ENCODE measurements at regions not wholly inside any gene's neighbourhood (a gene's known extent, or its start where the extent isn't known, plus 50 kb on each side); places are given as distances from the start of the nearest gene placed in this dataset.

- TF ChIP-seq PBX3 (IDR thresholded peaks at IDR 0.05; ENCODE audit: insufficient replicate concordance, low read depth, low read length): peak; percentile 63
- no peak for TF ChIP-seq POLR2A (IDR thresholded peaks at IDR 0.05; ENCODE audit: low read depth, low read length)
- TF ChIP-seq RUNX3 (IDR thresholded peaks at IDR 0.05; ENCODE audit: low read length): no peak
- no peak for TF ChIP-seq POLR2AphosphoS5 (IDR thresholded peaks at IDR 0.05; ENCODE audit: low read length)
- TF ChIP-seq ZNF207 (IDR thresholded peaks at IDR 0.05; ENCODE audit: borderline replicate concordance): no peak
- no peak for TF ChIP-seq HCFC1 (IDR thresholded peaks at IDR 0.05; ENCODE audit: low read length)
- TF ChIP-seq TCF12 (IDR thresholded peaks at IDR 0.05; ENCODE audit: low read depth, low read length): no peak
- no peak for TF ChIP-seq CTCF (IDR thresholded peaks at IDR 0.05 in 2 of 3, conservative IDR thresholded peaks at IDR 0.05 in 1 of 3; ENCODE audit: control insufficient read depth in 2 of 3, extremely low read depth in 1 of 3, insufficient read depth in 1 of 3, low read depth in 3 of 3, low read length in 3 of 3)
- TF ChIP-seq RCOR1 (conservative IDR thresholded peaks at IDR 0.05; ENCODE audit: low read depth, low read length): no peak
- TF ChIP-seq MYC (IDR thresholded peaks at IDR 0.05; ENCODE audit: insufficient read depth, insufficient read length, insufficient replicate concordance, low read length, severe bottlenecking): no peak
Measured at GRCh38 chr2:242035858-242036652, 166.5 kb downstream of the RTP5 start.
